ENCODE measurements at regions not wholly inside any gene's neighbourhood (a gene's known extent, or its start where the extent isn't known, plus 50 kb on each side); places are given as distances from the start of the nearest gene placed in this dataset.
"Not testable (repeated sequence)": the region's sequence is repeated elsewhere in the genome, so short reads cannot be mapped to it uniquely, and the experiment has no call there.

DNA sequence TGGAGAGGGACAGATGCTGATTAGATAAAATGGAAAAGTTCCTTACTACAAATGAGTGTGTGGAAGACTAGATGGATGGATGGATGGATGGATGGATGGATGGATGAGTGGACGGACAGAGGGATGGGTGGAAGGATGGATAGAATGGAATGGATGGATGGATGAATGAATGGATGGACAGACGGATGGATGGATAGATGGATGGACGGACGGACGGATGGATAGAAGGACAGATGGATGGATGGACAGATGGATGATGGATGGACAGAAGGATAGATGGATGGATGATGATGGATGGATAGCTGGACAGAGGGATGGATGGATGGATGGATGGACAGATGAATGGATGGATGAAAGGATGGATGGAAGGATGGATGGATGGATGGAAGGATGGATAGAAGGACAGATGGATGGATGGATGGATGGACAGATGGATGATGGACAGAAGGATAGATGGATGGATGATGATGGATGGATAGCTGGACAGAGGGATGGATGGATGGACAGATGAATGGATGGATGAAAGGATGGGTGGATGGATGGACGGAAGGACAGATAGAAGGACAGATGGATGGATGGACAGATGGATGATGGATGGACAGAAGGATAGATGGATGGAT, 118.6 kb upstream of the CIBAR2 start:
- TF ChIP-seq, protein P1, sequence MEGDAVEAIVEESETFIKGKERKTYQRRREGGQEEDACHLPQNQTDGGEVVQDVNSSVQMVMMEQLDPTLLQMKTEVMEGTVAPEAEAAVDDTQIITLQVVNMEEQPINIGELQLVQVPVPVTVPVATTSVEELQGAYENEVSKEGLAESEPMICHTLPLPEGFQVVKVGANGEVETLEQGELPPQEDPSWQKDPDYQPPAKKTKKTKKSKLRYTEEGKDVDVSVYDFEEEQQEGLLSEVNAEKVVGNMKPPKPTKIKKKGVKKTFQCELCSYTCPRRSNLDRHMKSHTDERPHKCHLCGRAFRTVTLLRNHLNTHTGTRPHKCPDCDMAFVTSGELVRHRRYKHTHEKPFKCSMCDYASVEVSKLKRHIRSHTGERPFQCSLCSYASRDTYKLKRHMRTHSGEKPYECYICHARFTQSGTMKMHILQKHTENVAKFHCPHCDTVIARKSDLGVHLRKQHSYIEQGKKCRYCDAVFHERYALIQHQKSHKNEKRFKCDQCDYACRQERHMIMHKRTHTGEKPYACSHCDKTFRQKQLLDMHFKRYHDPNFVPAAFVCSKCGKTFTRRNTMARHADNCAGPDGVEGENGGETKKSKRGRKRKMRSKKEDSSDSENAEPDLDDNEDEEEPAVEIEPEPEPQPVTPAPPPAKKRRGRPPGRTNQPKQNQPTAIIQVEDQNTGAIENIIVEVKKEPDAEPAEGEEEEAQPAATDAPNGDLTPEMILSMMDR (conservative IDR thresholded peaks at IDR 0.05; ENCODE audit: low read length): not testable (repeated sequence)
- TF ChIP-seq EZH2phosphoT487 (IDR thresholded peaks at IDR 0.05; ENCODE audit: borderline replicate concordance): not testable (repeated sequence)

Data from Loucy (cell line).